NCI-H1436 (cell line): ENCODE measurements at regions not wholly inside any gene's neighbourhood (a gene's known extent, or its start where the extent isn't known, plus 50 kb on each side); places are given as distances from the start of the nearest gene placed in this dataset.
"Not testable (repeated sequence)": the region's sequence is repeated elsewhere in the genome, so short reads cannot be mapped to it uniquely, and the experiment has no call there.

Experiments used
- DNase-seq: peaks from one replicate; lab custom pipeline; 2025; lab: John Stamatoyannopoulos, UW

DNA sequence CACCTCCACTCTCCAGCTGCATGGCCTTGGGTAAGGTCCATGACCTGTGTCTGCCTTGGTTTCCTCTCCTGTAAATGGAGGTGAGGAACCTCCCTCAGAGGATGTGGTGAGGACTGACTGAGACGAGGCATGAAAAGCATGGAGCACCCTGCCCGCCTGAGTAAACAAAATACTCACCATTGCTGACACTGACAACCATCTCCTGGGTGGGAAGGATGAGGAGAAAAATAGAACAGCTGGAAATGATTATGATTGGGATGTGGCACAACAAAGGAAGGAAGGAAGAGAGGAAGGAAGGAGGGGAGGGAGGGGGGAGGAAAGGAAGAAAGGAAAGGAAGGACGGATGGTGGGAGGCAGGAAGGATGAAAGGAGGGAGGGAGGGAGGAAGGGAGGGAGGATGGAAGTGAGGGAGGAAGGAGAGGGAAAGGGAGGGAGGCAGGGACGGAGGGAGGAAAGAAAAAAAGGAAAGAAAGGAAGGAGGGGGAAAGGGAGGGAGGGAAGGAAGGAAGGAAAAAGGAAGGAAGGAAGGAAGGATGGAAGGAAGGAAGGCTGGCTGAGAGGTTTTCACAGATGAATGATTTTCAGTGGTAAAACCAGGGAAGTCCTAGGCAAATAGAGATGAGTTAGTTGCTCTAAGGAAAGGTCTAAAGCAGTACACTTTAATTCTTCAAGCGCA lies 276.5 kb upstream of the XYLT1 start:
- no peak for DNase-seq

DNA sequence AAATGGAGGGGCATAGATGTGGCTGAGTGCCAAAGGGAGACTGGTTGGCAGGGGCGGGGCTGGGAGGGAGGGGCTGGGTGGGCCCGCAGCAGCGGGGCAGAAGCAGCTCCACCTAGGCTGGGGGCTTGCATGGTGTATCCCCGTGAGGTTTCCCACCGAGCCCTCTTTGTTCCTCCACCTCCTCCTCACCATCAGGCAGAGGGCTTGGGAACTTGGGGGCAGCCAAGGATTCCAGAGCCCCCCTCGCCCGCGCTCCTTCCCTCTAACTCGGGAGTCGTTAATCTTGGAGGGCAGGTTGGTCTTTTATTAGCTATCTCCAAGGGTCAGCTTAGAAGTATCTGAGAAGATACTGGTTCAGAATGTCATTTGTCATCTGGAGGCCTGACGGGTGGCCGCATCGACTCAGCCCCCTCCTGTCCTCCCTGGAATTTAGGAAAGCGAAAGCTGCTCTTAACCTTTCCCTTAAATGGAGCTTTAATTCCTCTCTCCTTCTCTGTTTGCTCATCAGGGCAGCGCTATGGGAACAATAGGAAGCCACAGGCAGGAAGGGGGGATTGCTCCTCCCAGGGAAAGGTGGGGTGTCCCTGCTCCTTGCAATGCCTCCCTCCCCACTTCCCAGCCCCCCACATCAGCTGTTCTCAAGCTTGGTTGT lies 274.3 kb upstream of the XYLT1 start:
- DNase-seq: no peak

GRCh38 chr16:17743578-17743977 lies 272.8 kb upstream of the XYLT1 start:
- no peak for DNase-seq

DNA sequence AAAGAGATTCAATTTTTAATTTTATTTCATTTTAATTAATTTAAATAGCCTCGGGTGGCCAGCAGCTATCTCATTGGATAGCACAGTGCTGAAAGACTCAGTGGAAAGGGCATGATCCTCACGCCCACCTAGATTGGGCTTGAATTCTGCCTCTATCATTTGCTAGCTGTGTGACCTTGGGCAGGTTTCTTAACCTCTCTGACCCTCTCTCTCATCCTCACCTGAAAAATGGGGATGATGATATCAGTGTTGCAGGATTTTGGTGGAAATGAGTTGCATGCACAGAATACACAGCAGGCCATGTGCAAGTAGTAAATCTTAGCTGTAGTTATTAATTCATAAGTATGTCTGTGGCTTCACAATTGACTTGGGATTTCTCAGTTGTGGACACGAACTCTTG lies 272.4 kb upstream of the XYLT1 start:
- no peak for DNase-seq

DNA sequence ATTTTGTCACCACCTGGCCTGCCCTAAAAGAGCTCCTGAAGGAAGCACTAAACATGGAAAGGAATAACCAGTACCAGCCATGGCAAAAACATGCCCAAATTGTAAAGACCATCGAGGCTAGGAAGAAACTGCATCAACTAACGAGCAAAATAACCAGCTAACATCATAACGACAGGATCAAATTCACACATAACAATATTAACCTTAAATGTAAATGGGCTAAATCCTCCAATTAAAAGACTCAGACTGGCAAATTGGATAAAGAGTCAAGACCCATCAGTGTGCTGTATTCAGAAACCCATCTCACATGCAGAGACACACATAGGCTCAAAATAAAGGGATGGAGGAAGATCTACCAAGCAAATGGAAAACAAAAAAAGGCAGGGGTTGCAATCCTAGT lies 264.3 kb upstream of the XYLT1 start:
- not testable (repeated sequence) for DNase-seq

DNA sequence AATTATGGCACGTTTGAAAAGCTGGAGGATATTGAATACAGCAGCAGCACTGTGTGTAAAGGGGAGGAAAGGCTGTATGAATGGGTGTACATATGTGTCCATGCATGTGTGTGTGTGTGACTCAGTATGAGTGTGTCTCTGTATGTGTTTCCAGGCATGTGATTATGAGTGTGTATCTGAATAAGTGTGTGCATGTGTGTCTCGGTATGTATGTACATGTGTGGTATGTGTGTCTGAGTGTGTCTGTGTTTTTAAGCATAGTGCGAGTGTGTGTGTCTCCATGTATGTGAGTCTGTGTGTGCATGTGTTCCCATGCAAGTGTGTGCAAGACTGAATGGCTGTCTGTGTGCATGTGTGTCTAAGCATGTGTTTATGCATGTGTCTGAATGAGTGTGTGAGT lies 259.1 kb upstream of the XYLT1 start:
- no peak for DNase-seq

- no peak for DNase-seq
Measured at GRCh38 chr16:17728196-17728595, 257.4 kb upstream of the XYLT1 start.

GRCh38 chr16:17724242-17724898 lies 253.6 kb upstream of the XYLT1 start:
- DNase-seq: no peak

- DNase-seq: no peak
Measured at GRCh38 chr16:17723531-17724134, 252.9 kb upstream of the XYLT1 start.

GRCh38 chr16:17718495-17718894 lies 247.7 kb upstream of the XYLT1 start:
- no peak for DNase-seq

- DNase-seq: no peak
Measured at GRCh38 chr16:17705847-17706246, 235.1 kb upstream of the XYLT1 start.

GRCh38 chr16:17696616-17697015 lies 225.9 kb upstream of the XYLT1 start:
- no peak for DNase-seq

GRCh38 chr16:17692484-17692883 lies 221.7 kb upstream of the XYLT1 start:
- no peak for DNase-seq

DNA sequence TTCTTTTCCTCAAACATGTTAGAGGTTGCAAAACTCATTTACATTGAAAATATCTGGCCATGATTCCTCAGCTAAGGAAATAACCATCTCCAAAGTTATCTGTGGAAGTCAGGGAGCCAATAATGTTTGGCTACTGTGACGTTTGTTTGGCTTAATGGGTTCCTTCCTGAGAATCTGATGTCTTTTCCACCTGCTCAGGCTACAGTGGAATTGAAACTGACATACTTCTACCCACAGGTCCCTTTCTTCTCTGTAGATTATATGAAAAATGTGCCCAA lies 221.1 kb upstream of the XYLT1 start:
- DNase-seq: no peak

DNA sequence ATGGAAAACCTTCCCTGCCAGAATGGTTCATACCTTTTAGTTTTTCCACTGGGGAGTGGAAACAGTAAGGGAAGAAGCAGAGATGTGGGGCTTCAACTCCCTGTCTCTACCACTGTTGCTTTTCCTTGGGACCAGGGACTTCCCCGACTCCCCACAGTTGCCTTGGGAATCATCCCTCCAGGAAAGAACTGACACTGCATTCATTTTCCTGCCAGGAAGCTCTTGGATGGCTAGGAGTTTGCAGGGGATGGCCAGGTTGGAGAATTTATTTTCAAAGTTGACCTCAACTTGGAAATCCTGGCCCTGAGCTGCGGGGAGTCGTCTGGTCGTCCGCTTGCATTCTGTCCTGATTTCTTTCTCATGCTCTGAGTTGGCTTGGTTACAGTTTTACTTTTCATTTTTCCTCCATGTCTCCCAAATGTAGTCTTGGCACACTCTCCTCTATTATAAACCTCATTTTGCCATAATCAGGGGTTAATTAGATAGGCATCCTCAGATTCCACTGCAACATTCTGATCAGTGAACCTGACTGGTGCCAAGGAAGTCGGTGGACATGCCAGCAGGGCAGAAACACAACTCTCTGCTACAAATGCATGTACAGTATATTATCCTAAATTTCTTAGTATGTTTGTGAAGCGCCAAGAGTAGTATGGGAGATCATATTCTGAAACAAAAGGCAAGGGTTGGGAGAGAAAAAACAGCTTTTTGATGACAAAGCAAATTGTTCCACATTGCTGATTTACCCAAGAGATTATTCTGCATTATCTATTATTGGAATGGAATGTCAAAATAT lies 220.5 kb upstream of the XYLT1 start:
- DNase-seq: no peak

GRCh38 chr16:17685447-17685846 lies 214.7 kb upstream of the XYLT1 start:
- no peak for DNase-seq

GRCh38 chr16:17683281-17683680 lies 212.5 kb upstream of the XYLT1 start:
- DNase-seq: no peak

DNA sequence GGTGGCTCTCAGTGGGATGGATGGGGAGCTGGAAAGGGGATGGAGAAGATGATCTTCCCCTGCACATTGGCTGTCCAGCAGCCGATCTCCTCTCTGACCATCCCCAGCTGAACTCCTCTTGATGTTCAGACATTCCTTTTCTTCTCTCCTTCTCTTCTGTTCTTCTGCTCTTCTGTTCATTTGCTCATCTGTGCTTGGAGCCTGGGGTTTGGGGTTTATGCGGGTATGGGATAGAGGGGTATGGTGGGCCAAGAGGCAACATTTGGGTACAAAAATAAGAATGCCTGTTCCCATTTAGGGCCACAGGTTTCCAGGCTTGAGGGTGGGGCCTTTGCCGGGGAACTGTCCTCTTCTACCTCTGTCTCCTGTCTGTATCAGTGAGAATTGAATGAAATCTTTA lies 205.4 kb upstream of the XYLT1 start:
- no peak for DNase-seq

- no peak for DNase-seq
Measured at GRCh38 chr16:17668386-17668785, 197.6 kb upstream of the XYLT1 start.

DNA sequence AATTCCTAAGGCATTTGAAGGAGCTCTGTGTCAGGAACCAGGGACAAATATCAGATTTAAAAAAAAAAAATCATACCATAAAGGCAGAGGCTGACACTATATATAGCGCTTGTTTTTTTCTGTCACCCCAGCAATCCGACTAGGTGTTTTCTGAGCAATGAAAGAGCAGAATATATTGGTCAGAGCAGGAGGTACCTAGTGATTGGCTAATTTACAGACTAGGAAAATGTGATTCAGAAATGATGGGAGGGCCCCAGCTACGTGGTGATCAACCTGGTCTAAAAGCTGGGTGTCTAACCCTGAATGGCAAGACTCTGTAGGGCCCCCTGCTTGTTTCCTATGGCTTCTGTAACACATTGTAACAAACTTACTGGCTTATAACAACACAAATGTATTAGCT lies 195.5 kb upstream of the XYLT1 start:
- DNase-seq: no peak

- no peak for DNase-seq
Measured at GRCh38 chr16:17658881-17659280, 188.1 kb upstream of the XYLT1 start.

DNA sequence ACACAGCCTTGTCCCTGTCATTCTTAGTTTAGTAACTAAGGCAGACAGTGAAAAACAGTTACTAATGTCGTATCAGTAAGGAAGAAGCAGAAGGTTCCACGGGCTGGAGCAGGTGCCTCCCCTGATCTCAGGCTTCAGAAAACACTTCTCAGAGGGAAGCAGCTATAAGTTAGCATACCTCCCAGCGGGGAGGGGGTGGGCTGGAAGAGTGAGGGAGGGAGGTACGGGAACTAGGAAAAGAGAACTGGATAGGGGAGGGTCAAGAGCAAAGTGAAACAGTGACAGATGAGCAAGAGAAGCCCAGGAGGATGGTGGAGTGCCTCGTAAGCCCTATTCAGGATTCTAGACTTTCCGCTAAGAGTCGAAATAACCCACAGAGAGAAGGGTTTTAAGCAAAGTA lies 186.3 kb upstream of the XYLT1 start:
- no peak for DNase-seq

DNA sequence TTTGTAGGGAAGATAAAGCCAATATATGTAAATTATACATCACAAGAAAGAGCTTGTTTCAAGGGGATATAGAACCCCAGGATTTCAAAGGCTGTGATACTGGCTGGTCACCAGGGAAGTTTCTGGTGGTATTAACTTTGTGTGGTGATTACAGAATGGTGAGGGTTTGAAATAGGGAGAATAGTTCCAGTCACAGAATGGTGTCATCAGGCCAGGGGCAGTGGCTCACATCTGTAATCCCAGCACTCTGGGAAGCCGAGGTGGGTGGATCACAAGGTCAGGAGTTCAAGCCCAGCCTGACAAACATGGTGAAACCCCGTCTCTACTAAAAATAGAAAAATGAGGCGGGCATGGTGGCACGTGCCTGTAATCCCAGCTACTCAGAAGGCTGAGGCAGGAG lies 183.8 kb upstream of the XYLT1 start:
- no peak for DNase-seq
